ENCODE measurements at regions not wholly inside any gene's neighbourhood (a gene's known extent, or its start where the extent isn't known, plus 50 kb on each side); places are given as distances from the start of the nearest gene placed in this dataset.

DNA sequence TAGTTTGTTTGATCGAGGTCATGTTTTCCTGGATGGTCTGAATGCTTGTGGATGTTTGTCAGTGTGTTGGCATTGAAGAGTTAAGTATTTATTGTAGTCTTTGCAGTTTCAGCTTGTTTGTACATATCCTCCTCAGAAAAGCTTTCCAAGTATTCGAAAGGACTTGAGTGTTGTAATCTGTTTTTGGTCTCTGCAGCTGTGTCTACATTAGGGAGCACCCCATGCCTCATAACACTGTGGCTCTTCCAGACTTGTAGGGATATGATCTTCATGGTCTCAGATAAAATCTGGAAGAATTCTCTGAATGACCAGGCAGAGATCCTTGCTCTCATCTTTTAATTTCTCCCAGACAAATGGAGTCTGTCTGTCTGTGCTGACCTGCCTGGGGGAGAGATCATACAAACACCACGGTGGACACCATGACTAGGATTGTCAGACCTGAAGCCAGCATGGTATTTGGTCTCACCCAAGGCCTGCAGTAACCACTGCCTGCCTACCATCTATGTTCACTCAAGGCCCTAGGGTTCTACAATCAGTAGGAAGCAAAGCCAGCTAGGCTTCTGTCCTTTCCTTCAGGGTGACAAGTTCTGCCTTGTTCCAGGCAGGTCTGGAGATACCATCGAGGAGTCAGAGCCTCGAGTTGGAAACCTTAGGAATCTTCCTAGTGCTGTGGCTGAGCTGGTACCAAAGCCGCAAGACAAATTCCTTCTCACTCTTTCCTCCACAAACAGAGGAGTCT is 114.7 kb upstream of the KHDRBS2 start:
- ChIA-PET POLR2A (no interaction called here), CTCF (no interaction called here), RAD21 (ENCODE audit: low non-redundant PET in 1 of 2, low total read pairs in 2 of 2, uncharacterized antibody in 2 of 2, unreplicated experiment in 2 of 2) (no interaction called here)

More for the DNA sequence above, 114.7 kb upstream of the KHDRBS2 start:
- Histone ChIP-seq H3K36me3 (ENCODE audit: control insufficient read depth in 1 of 2, insufficient read depth in 2 of 2, low read length in 2 of 2) (no peaks in the 10 kb centered on the region), H4K20me1 (ENCODE audit: insufficient read depth) (no peaks in the 10 kb centered on the region), H3K79me2 (ENCODE audit: insufficient read depth, low read length) (no peaks in the 10 kb centered on the region), H3K4me1 (ENCODE audit: control insufficient read depth in 1 of 2, insufficient read depth in 2 of 2, low read length in 2 of 2) (no peaks in the 10 kb centered on the region), H3K4me3 (replicated peaks in 1 of 2; ENCODE audit: low read depth in 1 of 2, low read length in 2 of 2) (no peak overlapping the region), H3K27ac (ENCODE audit: low read depth, low read length) (no peak overlapping the region), H3K4me2 (ENCODE audit: low read length) (no peak overlapping the region), H3K9me3 (ENCODE audit: control insufficient read depth in 1 of 2, insufficient read depth in 1 of 2, low read depth in 1 of 2, low read length in 2 of 2) (peaks cover 7 to 13% of the 10 kb centered on the region in 2 experiments; a peak in 2 of 4 replicates), H3K9me2 (ENCODE audit: insufficient read depth) (no peaks in the 10 kb centered on the region), H3K9ac (ENCODE audit: low read length) (no peak overlapping the region), H2AFZ (ENCODE audit: low read depth, low read length, poor library complexity, severe bottlenecking) (no peak overlapping the region), H3K27me3 (ENCODE audit: insufficient read depth, low read length) (no peaks in the 10 kb centered on the region)
- TF ChIP-seq, protein P1, sequence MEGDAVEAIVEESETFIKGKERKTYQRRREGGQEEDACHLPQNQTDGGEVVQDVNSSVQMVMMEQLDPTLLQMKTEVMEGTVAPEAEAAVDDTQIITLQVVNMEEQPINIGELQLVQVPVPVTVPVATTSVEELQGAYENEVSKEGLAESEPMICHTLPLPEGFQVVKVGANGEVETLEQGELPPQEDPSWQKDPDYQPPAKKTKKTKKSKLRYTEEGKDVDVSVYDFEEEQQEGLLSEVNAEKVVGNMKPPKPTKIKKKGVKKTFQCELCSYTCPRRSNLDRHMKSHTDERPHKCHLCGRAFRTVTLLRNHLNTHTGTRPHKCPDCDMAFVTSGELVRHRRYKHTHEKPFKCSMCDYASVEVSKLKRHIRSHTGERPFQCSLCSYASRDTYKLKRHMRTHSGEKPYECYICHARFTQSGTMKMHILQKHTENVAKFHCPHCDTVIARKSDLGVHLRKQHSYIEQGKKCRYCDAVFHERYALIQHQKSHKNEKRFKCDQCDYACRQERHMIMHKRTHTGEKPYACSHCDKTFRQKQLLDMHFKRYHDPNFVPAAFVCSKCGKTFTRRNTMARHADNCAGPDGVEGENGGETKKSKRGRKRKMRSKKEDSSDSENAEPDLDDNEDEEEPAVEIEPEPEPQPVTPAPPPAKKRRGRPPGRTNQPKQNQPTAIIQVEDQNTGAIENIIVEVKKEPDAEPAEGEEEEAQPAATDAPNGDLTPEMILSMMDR (IDR thresholded peaks at IDR 0.05 in 2 of 3, conservative IDR thresholded peaks at IDR 0.05 in 1 of 3; ENCODE audit: borderline replicate concordance in 1 of 3, insufficient read depth in 1 of 3, low read depth in 2 of 3, low read length in 2 of 3), result no peak
- TF ChIP-seq SP1 (IDR thresholded peaks at IDR 0.05; ENCODE audit: low read depth), result no peak
- TF ChIP-seq, protein P2, sequence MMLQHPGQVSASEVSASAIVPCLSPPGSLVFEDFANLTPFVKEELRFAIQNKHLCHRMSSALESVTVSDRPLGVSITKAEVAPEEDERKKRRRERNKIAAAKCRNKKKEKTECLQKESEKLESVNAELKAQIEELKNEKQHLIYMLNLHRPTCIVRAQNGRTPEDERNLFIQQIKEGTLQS (IDR thresholded peaks at IDR 0.05), result no peak
- no peak for TF ChIP-seq EZH2 (IDR thresholded peaks at IDR 0.05)
- TF ChIP-seq, protein P3, sequence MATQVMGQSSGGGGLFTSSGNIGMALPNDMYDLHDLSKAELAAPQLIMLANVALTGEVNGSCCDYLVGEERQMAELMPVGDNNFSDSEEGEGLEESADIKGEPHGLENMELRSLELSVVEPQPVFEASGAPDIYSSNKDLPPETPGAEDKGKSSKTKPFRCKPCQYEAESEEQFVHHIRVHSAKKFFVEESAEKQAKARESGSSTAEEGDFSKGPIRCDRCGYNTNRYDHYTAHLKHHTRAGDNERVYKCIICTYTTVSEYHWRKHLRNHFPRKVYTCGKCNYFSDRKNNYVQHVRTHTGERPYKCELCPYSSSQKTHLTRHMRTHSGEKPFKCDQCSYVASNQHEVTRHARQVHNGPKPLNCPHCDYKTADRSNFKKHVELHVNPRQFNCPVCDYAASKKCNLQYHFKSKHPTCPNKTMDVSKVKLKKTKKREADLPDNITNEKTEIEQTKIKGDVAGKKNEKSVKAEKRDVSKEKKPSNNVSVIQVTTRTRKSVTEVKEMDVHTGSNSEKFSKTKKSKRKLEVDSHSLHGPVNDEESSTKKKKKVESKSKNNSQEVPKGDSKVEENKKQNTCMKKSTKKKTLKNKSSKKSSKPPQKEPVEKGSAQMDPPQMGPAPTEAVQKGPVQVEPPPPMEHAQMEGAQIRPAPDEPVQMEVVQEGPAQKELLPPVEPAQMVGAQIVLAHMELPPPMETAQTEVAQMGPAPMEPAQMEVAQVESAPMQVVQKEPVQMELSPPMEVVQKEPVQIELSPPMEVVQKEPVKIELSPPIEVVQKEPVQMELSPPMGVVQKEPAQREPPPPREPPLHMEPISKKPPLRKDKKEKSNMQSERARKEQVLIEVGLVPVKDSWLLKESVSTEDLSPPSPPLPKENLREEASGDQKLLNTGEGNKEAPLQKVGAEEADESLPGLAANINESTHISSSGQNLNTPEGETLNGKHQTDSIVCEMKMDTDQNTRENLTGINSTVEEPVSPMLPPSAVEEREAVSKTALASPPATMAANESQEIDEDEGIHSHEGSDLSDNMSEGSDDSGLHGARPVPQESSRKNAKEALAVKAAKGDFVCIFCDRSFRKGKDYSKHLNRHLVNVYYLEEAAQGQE (IDR thresholded peaks at IDR 0.05; ENCODE audit: low read depth), result no peak
- ATAC-seq (no peak), DNase-seq (ENCODE audit: low read depth, low spot score) (no peak)
- intact Hi-C loops (cut with micrococcal nuclease), result no loop called here
- no TSS peak for BruUV-seq (replicated peaks)
